Natural killer cell treated with Interleukin-12 subunit alpha and Interleukin-12 subunit beta and Interleukin-15 and Interleukin-18, amount 100 ng/mL, for 72 hours (primary cell): ENCODE measurements at regions not wholly inside any gene's neighbourhood (a gene's known extent, or its start where the extent isn't known, plus 50 kb on each side); places are given as distances from the start of the nearest gene placed in this dataset.

Experiments used
- ATAC-seq, 2 donors: fragments of 150-1000 bp; cut with Tn5 transposase in 1 of 2; sonication (Bioruptor Pico), chemical (Tn5 transposase) in 1 of 2; 2 replicates each; pipeline ENCODE4 v1.10.0; 2021
- DNase-seq: peaks from one replicate; pipeline ENCODE4 v3.0.0; 2022; ENCODE audit warnings: low spot score
- H3K27ac Mint-ChIP-seq, 2 donors: 1 replicate in 1 of 2; 2 replicates in 1 of 2; pipeline ENCODE4 v1.8.0; 2022; ENCODE audit warnings: mixed read lengths in 2 of 2, mild to moderate bottlenecking in 1 of 2, moderate library complexity in 1 of 2
- H3K27me3 Mint-ChIP-seq, 2 donors: 1 replicate in 1 of 2; 2 replicates in 1 of 2; pipeline ENCODE4 v1.8.0; 2022; ENCODE audit warnings: mixed read lengths in 2 of 2
- H3K36me3 Mint-ChIP-seq: one replicate; pipeline ENCODE4 v1.8.0; 2022; ENCODE audit warnings: mixed read lengths
- H3K4me1 Mint-ChIP-seq, 2 donors: 1 replicate in 1 of 2; 2 replicates in 1 of 2; pipeline ENCODE4 v1.8.0; 2022; ENCODE audit warnings: low read depth in 2 of 2, mixed read lengths in 2 of 2, mild to moderate bottlenecking in 1 of 2
- H3K4me3 Mint-ChIP-seq: one replicate; pipeline ENCODE4 v1.8.0; 2022; ENCODE audit warnings: mixed read lengths
- H3K9me3 Mint-ChIP-seq: 2 replicates; pipeline ENCODE4 v1.8.0; 2022; ENCODE audit warnings: mixed read lengths

DNA sequence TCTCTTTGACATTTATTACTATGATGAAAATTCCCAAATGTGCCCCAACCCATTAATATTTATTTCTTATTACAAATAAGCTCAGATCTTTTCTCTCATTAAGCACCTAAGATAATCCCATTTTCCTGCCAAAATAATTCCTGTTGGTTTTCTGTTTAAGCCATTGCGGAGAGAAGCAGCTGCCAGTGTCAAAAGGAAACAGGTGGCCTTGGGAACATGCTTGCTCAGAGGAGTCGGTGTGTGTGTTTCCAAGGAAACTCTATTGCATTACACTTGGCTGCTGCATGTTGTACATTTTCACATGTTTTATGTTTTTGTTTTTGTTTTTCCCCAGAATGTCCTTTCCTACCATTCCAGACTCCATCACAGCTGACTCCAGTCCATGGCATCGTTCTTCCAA, 56.4 kb downstream of the CD24 start:
- Mint-ChIP-seq H3K4me1 (no peaks in the 10 kb centered on the region), H3K9me3 (no peaks in the 10 kb centered on the region)

GRCh38 chr6:106916891-106917290, 57.6 kb downstream of the CD24 start:
- Mint-ChIP-seq H3K9me3 (no peaks in the 10 kb centered on the region), H3K36me3 (no peaks in the 10 kb centered on the region)

More for the DNA sequence above, 56.4 kb downstream of the CD24 start:
- no peak for ATAC-seq
- H3K27ac Mint-ChIP-seq, result no peak overlapping the region
- H3K36me3 Mint-ChIP-seq, result no peaks in the 10 kb centered on the region
- H3K4me3 Mint-ChIP-seq, result no peak overlapping the region
- no peak for DNase-seq
- H3K27me3 Mint-ChIP-seq, result peaks cover 13 to 15% of the 10 kb centered on the region in 2 donors

DNA sequence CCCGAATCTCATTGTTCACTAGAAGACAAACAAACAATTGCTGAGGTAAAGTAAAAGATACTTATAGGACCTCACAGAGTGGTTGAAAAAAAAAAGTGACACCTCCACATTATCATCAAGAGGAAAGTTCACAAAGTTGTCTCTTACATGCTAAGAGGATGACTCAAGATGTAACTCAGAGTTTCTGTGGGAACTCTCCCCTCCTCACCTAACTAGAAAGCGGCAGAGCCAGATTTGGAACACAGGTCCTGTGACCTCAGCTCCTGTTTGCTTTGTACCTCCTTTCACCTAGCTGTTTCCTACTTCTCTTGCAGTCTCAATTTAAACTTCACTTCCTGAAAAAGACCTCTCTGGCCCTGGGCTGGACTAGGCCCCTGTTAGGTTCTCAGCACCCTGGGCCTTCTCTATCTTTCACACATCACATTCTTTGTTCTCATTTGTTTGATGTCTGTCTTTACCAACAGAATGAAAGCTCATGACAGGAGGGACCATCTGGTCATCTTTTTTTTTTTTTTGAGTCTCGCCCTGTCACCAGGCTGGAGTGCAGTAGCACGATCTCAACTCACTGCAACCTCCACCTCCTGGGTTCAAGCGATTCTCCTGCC, 60.8 kb downstream of the CD24 start:
- no peaks in the 10 kb centered on the region for H3K36me3 Mint-ChIP-seq
- H3K27ac Mint-ChIP-seq, result no peak overlapping the region
- DNase-seq, result no peak
- H3K27me3 Mint-ChIP-seq, result peaks cover 5 to 8% of the 10 kb centered on the region in 2 donors
- H3K9me3 Mint-ChIP-seq, result no peaks in the 10 kb centered on the region
- H3K4me3 Mint-ChIP-seq, result no peak overlapping the region
- ATAC-seq, result no peak
- peaks cover 0 to 4% of the 10 kb centered on the region in 2 donors for H3K4me1 Mint-ChIP-seq

More at GRCh38 chr6:106916891-106917290, 57.6 kb downstream of the CD24 start:
- no peak for ATAC-seq
- Mint-ChIP-seq H3K4me3 (no peak overlapping the region), H3K4me1 (no peaks in the 10 kb centered on the region), H3K27ac (no peak overlapping the region), H3K27me3 (peaks cover 13 to 15% of the 10 kb centered on the region in 2 donors)
- no peak for DNase-seq

DNA sequence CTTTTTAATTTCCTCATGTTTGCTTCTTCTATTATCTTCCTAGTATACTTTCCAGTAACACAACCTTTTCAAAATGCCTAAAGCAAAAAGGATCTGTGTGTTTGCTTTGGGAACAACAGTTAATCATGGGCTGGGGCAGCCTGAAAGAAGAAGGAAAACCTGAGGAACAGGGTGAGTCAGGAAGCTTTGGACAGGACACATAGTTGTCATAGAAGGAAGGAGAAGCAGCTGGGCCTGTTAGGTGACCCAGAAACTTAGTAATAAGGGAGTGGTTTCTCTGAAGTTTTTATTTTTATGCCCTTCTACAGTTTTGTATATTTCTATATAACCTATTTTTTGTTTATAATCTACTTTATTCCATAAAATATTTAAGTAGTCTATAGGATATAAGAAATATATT, 61.4 kb downstream of the CD24 start:
- H3K27ac Mint-ChIP-seq, result no peak overlapping the region
- DNase-seq, result no peak
- H3K4me1 Mint-ChIP-seq, result peaks cover 0 to 4% of the 10 kb centered on the region in 2 donors
- H3K36me3 Mint-ChIP-seq, result no peaks in the 10 kb centered on the region
- no peak overlapping the region for H3K4me3 Mint-ChIP-seq
- no peak for ATAC-seq
- peaks cover 0 to 4% of the 10 kb centered on the region in 2 donors for H3K27me3 Mint-ChIP-seq
- no peaks in the 10 kb centered on the region for H3K9me3 Mint-ChIP-seq

DNA sequence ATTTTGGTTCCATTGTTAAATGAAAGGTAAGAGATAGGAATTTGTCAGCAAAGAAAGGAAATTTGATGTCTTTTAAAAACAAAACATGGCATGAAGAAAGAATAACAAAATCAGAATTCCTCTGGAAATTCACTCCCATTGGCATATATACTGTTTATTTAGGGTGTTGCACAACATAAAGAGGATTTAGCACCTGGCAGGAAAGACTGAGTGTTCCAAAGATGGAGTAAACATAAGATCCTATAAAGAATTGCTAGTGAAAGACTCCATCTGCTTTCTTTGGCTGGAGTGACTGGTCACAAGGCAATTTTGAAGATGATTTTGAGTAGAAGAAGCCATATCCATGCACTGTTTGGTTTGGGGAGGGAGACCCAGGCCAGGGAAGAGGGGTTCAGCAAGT, 62.4 kb downstream of the CD24 start:
- peaks cover 0 to 4% of the 10 kb centered on the region in 2 donors for H3K27me3 Mint-ChIP-seq
- no peak for DNase-seq
- no peak overlapping the region for H3K27ac Mint-ChIP-seq
- peaks cover 0 to 4% of the 10 kb centered on the region in 2 donors for H3K4me1 Mint-ChIP-seq
- no peak for ATAC-seq
- H3K4me3 Mint-ChIP-seq, result no peak overlapping the region
- no peaks in the 10 kb centered on the region for H3K36me3 Mint-ChIP-seq
- H3K9me3 Mint-ChIP-seq, result no peaks in the 10 kb centered on the region

GRCh38 chr6:106910999-106911949, 63.3 kb downstream of the CD24 start:
- no peaks in the 10 kb centered on the region for H3K36me3 Mint-ChIP-seq
- no peaks in the 10 kb centered on the region for H3K9me3 Mint-ChIP-seq
- H3K27me3 Mint-ChIP-seq, result peaks cover 0 to 4% of the 10 kb centered on the region in 2 donors
- no peak overlapping the region for H3K4me3 Mint-ChIP-seq
- ATAC-seq (no peak), DNase-seq (no peak)
- peaks cover 0 to 4% of the 10 kb centered on the region in 2 donors for H3K4me1 Mint-ChIP-seq
- H3K27ac Mint-ChIP-seq, result no peak overlapping the region

GRCh38 chr6:106908386-106908840, 66.1 kb downstream of the CD24 start:
- DNase-seq, result no peak
- no peak overlapping the region for H3K4me3 Mint-ChIP-seq
- H3K27me3 Mint-ChIP-seq, result peaks cover 9 to 15% of the 10 kb centered on the region in 2 donors
- no peak for ATAC-seq
- H3K4me1 Mint-ChIP-seq, result peaks cover 0 to 4% of the 10 kb centered on the region in 2 donors
- no peak overlapping the region for H3K27ac Mint-ChIP-seq
- no peaks in the 10 kb centered on the region for H3K9me3 Mint-ChIP-seq
- no peaks in the 10 kb centered on the region for H3K36me3 Mint-ChIP-seq

DNA sequence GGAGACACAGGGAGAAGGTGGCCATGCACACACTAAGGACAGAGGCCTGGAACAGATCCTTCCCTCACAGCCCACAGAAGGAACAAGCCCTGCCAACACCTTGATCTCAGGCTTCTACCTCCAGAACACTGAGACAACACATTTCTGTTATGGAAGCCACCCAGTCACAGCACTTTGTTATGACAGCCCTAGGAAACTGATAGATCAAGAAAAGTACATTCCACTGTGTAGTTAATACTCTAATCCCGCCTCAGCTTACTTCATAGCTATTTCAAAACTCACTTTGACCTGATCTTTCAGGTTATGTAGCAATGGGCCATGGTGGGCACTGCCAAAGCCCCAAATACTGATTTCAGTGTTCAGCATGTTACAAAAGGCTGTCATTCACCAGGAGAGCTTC, 66.8 kb downstream of the CD24 start:
- Mint-ChIP-seq H3K4me1 (peaks cover 0 to 4% of the 10 kb centered on the region in 2 donors), H3K27me3 (peaks cover 9 to 15% of the 10 kb centered on the region in 2 donors), H3K27ac (no peak overlapping the region), H3K9me3 (no peaks in the 10 kb centered on the region), H3K36me3 (no peaks in the 10 kb centered on the region), H3K4me3 (no peak overlapping the region)
- no peak for ATAC-seq
- DNase-seq, result no peak

DNA sequence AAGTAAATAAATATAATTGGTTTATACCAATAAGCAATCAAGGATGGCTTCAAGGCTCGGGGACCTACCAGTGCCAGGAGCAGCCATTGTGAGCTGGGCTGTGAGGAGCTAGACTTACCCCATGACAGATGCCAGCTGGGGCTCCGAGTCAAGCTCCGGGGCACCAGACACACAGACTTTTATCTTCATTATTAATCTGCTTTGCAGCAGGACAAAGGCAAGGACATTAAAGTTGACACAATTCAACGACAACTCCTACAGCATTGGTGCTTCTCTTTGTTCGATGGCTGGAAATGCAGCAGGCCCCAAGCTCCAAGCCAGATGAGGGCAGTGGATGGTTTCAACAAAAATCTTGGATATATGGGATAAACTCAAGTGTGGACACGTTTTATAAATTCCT, 68.3 kb downstream of the CD24 start:
- Mint-ChIP-seq H3K4me3 (no peak overlapping the region), H3K9me3 (no peaks in the 10 kb centered on the region), H3K36me3 (no peaks in the 10 kb centered on the region), H3K4me1 (no peaks in the 10 kb centered on the region), H3K27me3 (peaks cover 9 to 15% of the 10 kb centered on the region in 2 donors), H3K27ac (no peak overlapping the region)
- DNase-seq, result no peak
- ATAC-seq, result no peak

- DNase-seq, result no peak
- Mint-ChIP-seq H3K27ac (no peak overlapping the region), H3K4me1 (no peaks in the 10 kb centered on the region), H3K9me3 (peaks cover 6% of the 10 kb centered on the region), H3K27me3 (peaks cover 12 to 23% of the 10 kb centered on the region in 2 donors), H3K4me3 (no peak overlapping the region), H3K36me3 (no peaks in the 10 kb centered on the region)
- no peak for ATAC-seq
Measured at GRCh38 chr6:106903299-106903698, 71.2 kb downstream of the CD24 start.

DNA sequence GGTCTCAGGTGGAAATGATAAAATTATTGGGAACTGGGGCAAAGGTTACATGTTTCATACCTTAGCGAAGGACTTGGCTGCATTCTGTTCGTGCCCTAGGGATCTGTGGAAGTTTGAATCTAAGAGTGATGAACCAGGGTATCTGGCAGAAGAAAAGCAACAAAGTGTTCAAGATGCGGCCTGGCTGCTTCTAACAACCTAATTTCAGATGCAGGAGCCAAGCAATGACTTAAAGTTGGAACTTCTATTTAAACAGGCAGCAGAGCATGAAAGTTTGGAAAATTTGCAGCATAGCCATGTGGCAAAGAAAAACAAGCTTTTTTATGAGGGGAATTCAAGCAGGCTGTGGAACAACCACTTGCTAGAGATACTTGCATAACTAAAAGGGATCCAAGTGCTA, 73.5 kb downstream of the CD24 start:
- Mint-ChIP-seq H3K36me3 (no peaks in the 10 kb centered on the region), H3K27me3 (peaks cover 12 to 24% of the 10 kb centered on the region in 2 donors), H3K9me3 (peaks cover 6% of the 10 kb centered on the region), H3K4me1 (no peaks in the 10 kb centered on the region), H3K27ac (no peak overlapping the region), H3K4me3 (no peak overlapping the region)
- DNase-seq (no peak), ATAC-seq (no peak)

- ATAC-seq, result no peak
- no peak overlapping the region for H3K27ac Mint-ChIP-seq
Measured at GRCh38 chr6:106899697-106900096, 74.8 kb downstream of the CD24 start.

GRCh38 chr6:106897580-106897979, 76.9 kb downstream of the CD24 start:
- H3K4me3 Mint-ChIP-seq, result no peak overlapping the region
- no peak overlapping the region for H3K27ac Mint-ChIP-seq
- H3K9me3 Mint-ChIP-seq, result peaks cover 6% of the 10 kb centered on the region
- ATAC-seq (no peak), DNase-seq (no peak)
- H3K36me3 Mint-ChIP-seq, result no peaks in the 10 kb centered on the region
- peaks cover 13 to 22% of the 10 kb centered on the region in 2 donors for H3K27me3 Mint-ChIP-seq
- H3K4me1 Mint-ChIP-seq, result no peaks in the 10 kb centered on the region

More at GRCh38 chr6:106899697-106900096, 74.8 kb downstream of the CD24 start:
- H3K27me3 Mint-ChIP-seq, result peaks cover 14 to 17% of the 10 kb centered on the region in 2 donors
- no peaks in the 10 kb centered on the region for H3K36me3 Mint-ChIP-seq
- DNase-seq, result no peak
- no peaks in the 10 kb centered on the region for H3K4me1 Mint-ChIP-seq
- peaks cover 6% of the 10 kb centered on the region for H3K9me3 Mint-ChIP-seq
- H3K4me3 Mint-ChIP-seq, result no peak overlapping the region

DNA sequence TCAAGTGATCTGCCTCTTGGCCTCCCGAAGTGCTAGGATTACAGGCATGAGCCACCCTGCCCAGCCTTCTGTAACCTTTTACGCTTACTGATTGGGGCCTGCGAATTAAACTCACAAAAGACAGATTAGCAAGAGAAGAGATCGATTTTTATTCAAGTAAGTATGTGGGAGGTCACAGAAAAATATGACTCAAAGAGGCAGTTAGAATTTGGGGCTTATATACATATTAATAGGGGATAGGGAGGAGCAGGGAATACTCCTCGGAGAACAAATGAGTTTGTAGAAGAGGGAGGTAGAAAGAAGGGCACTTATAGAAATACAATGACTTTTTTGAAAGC, 78.9 kb downstream of the CD24 start:
- H3K27me3 Mint-ChIP-seq, result peaks cover 13 to 24% of the 10 kb centered on the region in 2 donors
- H3K9me3 Mint-ChIP-seq, result peaks cover 1% of the 10 kb centered on the region
- no peak for DNase-seq
- no peaks in the 10 kb centered on the region for H3K36me3 Mint-ChIP-seq
- ATAC-seq, result no peak
- no peak overlapping the region for H3K4me3 Mint-ChIP-seq
- no peak overlapping the region for H3K27ac Mint-ChIP-seq
- H3K4me1 Mint-ChIP-seq, result no peaks in the 10 kb centered on the region
